ENCODE measurements at regions not wholly inside any gene's neighbourhood (a gene's known extent, or its start where the extent isn't known, plus 50 kb on each side); places are given as distances from the start of the nearest gene placed in this dataset.

- DNase-seq = no peak
- H3K27me3 ChIP-seq (ENCODE audit: control insufficient read depth in 3 of 3, insufficient read depth in 3 of 3, low read length in 3 of 3) = no peaks in the 10 kb centered on the region
- H3K4me1 ChIP-seq (ENCODE audit: control insufficient read depth in 3 of 3, insufficient read depth in 2 of 3, low read depth in 1 of 3, low read length in 2 of 3) = no peaks in the 10 kb centered on the region
- H3K36me3 ChIP-seq (ENCODE audit: control insufficient read depth in 3 of 3, insufficient read depth in 2 of 3, low read depth in 1 of 3, low read length in 3 of 3) = no peaks in the 10 kb centered on the region
- 65 to 73% (median 72%) methylated on average over 1 of the region's 1 CpG for WGBS, 3 donors
- FAIRE-seq = no peak
- no peak overlapping the region for H3K27ac ChIP-seq (ENCODE audit: low read depth in 1 of 3, low read length in 2 of 3)
- H3K4me3 ChIP-seq (ENCODE audit: low read depth in 1 of 3, low read length in 3 of 3) = no peak overlapping the region
- H3K9me3 ChIP-seq (ENCODE audit: control insufficient read depth in 2 of 2, insufficient read depth in 1 of 2, low read depth in 1 of 2, low read length in 1 of 2) = peaks cover 0 to 2% of the 10 kb centered on the region in 2 donors
Measured at GRCh38 chr5:26828294-26828693, 210.1 kb downstream of the CDH9 start.

GRCh38 chr5:26813235-26813634 is 225.2 kb downstream of the CDH9 start:
- Histone ChIP-seq H3K27me3 (ENCODE audit: control insufficient read depth in 3 of 3, insufficient read depth in 3 of 3, low read length in 3 of 3) (no peaks in the 10 kb centered on the region), H3K9me3 (ENCODE audit: control insufficient read depth in 2 of 2, insufficient read depth in 1 of 2, low read depth in 1 of 2, low read length in 1 of 2) (peaks cover 0 to 4% of the 10 kb centered on the region in 2 donors), H3K36me3 (ENCODE audit: control insufficient read depth in 3 of 3, insufficient read depth in 2 of 3, low read depth in 1 of 3, low read length in 3 of 3) (no peaks in the 10 kb centered on the region), H3K27ac (ENCODE audit: low read depth in 1 of 3, low read length in 2 of 3) (no peak overlapping the region), H3K4me1 (ENCODE audit: control insufficient read depth in 3 of 3, insufficient read depth in 2 of 3, low read depth in 1 of 3, low read length in 2 of 3) (no peaks in the 10 kb centered on the region), H3K4me3 (ENCODE audit: low read depth in 1 of 3, low read length in 3 of 3) (no peak overlapping the region)
- DNase-seq = no peak
- FAIRE-seq = no peak
- 79 to 85% (median 80%) methylated on average over 7 of the region's 7 CpGs for WGBS, 3 donors

GRCh38 chr5:26812714-26813113 is 225.7 kb downstream of the CDH9 start:
- WGBS, 3 donors = 93 to 96% (median 94%) methylated on average over 6 of the region's 6 CpGs
- no peaks in the 10 kb centered on the region for H3K36me3 ChIP-seq (ENCODE audit: control insufficient read depth in 3 of 3, insufficient read depth in 2 of 3, low read depth in 1 of 3, low read length in 3 of 3)
- FAIRE-seq (no peak), DNase-seq (no peak)
- no peak overlapping the region for H3K27ac ChIP-seq (ENCODE audit: low read depth in 1 of 3, low read length in 2 of 3)
- no peak overlapping the region for H3K4me3 ChIP-seq (ENCODE audit: low read depth in 1 of 3, low read length in 3 of 3)
- no peaks in the 10 kb centered on the region for H3K27me3 ChIP-seq (ENCODE audit: control insufficient read depth in 3 of 3, insufficient read depth in 3 of 3, low read length in 3 of 3)
- H3K9me3 ChIP-seq (ENCODE audit: control insufficient read depth in 2 of 2, insufficient read depth in 1 of 2, low read depth in 1 of 2, low read length in 1 of 2) = peaks cover 0 to 9% of the 10 kb centered on the region in 2 donors
- no peaks in the 10 kb centered on the region for H3K4me1 ChIP-seq (ENCODE audit: control insufficient read depth in 3 of 3, insufficient read depth in 2 of 3, low read depth in 1 of 3, low read length in 2 of 3)

GRCh38 chr5:26807231-26808199 is 230.9 kb downstream of the CDH9 start:
- DNase-seq (no peak), FAIRE-seq (no peak)
- no peaks in the 10 kb centered on the region for H3K4me1 ChIP-seq (ENCODE audit: control insufficient read depth in 3 of 3, insufficient read depth in 2 of 3, low read depth in 1 of 3, low read length in 2 of 3)
- no peak overlapping the region for H3K4me3 ChIP-seq (ENCODE audit: low read depth in 1 of 3, low read length in 3 of 3)
- no peak overlapping the region for H3K27ac ChIP-seq (ENCODE audit: low read depth in 1 of 3, low read length in 2 of 3)
- no peaks in the 10 kb centered on the region for H3K27me3 ChIP-seq (ENCODE audit: control insufficient read depth in 3 of 3, insufficient read depth in 3 of 3, low read length in 3 of 3)
- no peaks in the 10 kb centered on the region for H3K36me3 ChIP-seq (ENCODE audit: control insufficient read depth in 3 of 3, insufficient read depth in 2 of 3, low read depth in 1 of 3, low read length in 3 of 3)
- WGBS, 3 donors = 89 to 91% (median 91%) methylated on average over 16 of the region's 16 CpGs
- peaks cover 0 to 11% of the 10 kb centered on the region in 2 donors for H3K9me3 ChIP-seq (ENCODE audit: control insufficient read depth in 2 of 2, insufficient read depth in 1 of 2, low read depth in 1 of 2, low read length in 1 of 2)

GRCh38 chr5:26805076-26805475 is 233.3 kb downstream of the CDH9 start:
- DNase-seq (no peak), FAIRE-seq (no peak)
- WGBS, 3 donors = 0 to 34% (median 0%) methylated on average over 1 of the region's 1 CpG
- no peaks in the 10 kb centered on the region for H3K4me1 ChIP-seq (ENCODE audit: control insufficient read depth in 3 of 3, insufficient read depth in 2 of 3, low read depth in 1 of 3, low read length in 2 of 3)
- H3K4me3 ChIP-seq (ENCODE audit: low read depth in 1 of 3, low read length in 3 of 3) = no peak overlapping the region
- no peaks in the 10 kb centered on the region for H3K36me3 ChIP-seq (ENCODE audit: control insufficient read depth in 3 of 3, insufficient read depth in 2 of 3, low read depth in 1 of 3, low read length in 3 of 3)
- H3K9me3 ChIP-seq (ENCODE audit: control insufficient read depth in 2 of 2, insufficient read depth in 1 of 2, low read depth in 1 of 2, low read length in 1 of 2) = peaks cover 0 to 11% of the 10 kb centered on the region in 2 donors
- H3K27me3 ChIP-seq (ENCODE audit: control insufficient read depth in 3 of 3, insufficient read depth in 3 of 3, low read length in 3 of 3) = no peaks in the 10 kb centered on the region
- H3K27ac ChIP-seq (ENCODE audit: low read depth in 1 of 3, low read length in 2 of 3) = no peak overlapping the region

GRCh38 chr5:26802944-26803343 is 235.4 kb downstream of the CDH9 start:
- 52 to 58% (median 57%) methylated on average over 4 of the region's 4 CpGs for WGBS, 3 donors
- FAIRE-seq (no peak), DNase-seq (no peak)
- no peaks in the 10 kb centered on the region for H3K27me3 ChIP-seq (ENCODE audit: control insufficient read depth in 3 of 3, insufficient read depth in 3 of 3, low read length in 3 of 3)
- H3K9me3 ChIP-seq (ENCODE audit: control insufficient read depth in 2 of 2, insufficient read depth in 1 of 2, low read depth in 1 of 2, low read length in 1 of 2) = peaks cover 0 to 11% of the 10 kb centered on the region in 2 donors
- H3K4me3 ChIP-seq (ENCODE audit: low read depth in 1 of 3, low read length in 3 of 3) = no peak overlapping the region
- no peak overlapping the region for H3K27ac ChIP-seq (ENCODE audit: low read depth in 1 of 3, low read length in 2 of 3)
- H3K36me3 ChIP-seq (ENCODE audit: control insufficient read depth in 3 of 3, insufficient read depth in 2 of 3, low read depth in 1 of 3, low read length in 3 of 3) = no peaks in the 10 kb centered on the region
- no peaks in the 10 kb centered on the region for H3K4me1 ChIP-seq (ENCODE audit: control insufficient read depth in 3 of 3, insufficient read depth in 2 of 3, low read depth in 1 of 3, low read length in 2 of 3)

- no peak overlapping the region for H3K27ac ChIP-seq (ENCODE audit: low read depth in 1 of 3, low read length in 2 of 3)
- H3K4me3 ChIP-seq (ENCODE audit: low read depth in 1 of 3, low read length in 3 of 3) = no peak overlapping the region
- no peaks in the 10 kb centered on the region for H3K27me3 ChIP-seq (ENCODE audit: control insufficient read depth in 3 of 3, insufficient read depth in 3 of 3, low read length in 3 of 3)
- 41 to 85% (median 81%) methylated on average over 1 of the region's 1 CpG for WGBS, 3 donors
- FAIRE-seq (no peak), DNase-seq (no peak)
- no peaks in the 10 kb centered on the region for H3K4me1 ChIP-seq (ENCODE audit: control insufficient read depth in 3 of 3, insufficient read depth in 2 of 3, low read depth in 1 of 3, low read length in 2 of 3)
- H3K36me3 ChIP-seq (ENCODE audit: control insufficient read depth in 3 of 3, insufficient read depth in 2 of 3, low read depth in 1 of 3, low read length in 3 of 3) = no peaks in the 10 kb centered on the region
- no peaks in the 10 kb centered on the region for H3K9me3 ChIP-seq (ENCODE audit: control insufficient read depth in 2 of 2, insufficient read depth in 1 of 2, low read depth in 1 of 2, low read length in 1 of 2)
Measured at GRCh38 chr5:26791433-26791832, 247.0 kb downstream of the CDH9 start.

- 31 to 40% (median 38%) methylated on average over 3 of the region's 3 CpGs for WGBS, 3 donors
- FAIRE-seq (no peak), DNase-seq (no peak)
- no peaks in the 10 kb centered on the region for H3K4me1 ChIP-seq (ENCODE audit: control insufficient read depth in 3 of 3, insufficient read depth in 2 of 3, low read depth in 1 of 3, low read length in 2 of 3)
- H3K9me3 ChIP-seq (ENCODE audit: control insufficient read depth in 2 of 2, insufficient read depth in 1 of 2, low read depth in 1 of 2, low read length in 1 of 2) = no peaks in the 10 kb centered on the region
- H3K27ac ChIP-seq (ENCODE audit: low read depth in 1 of 3, low read length in 2 of 3) = no peak overlapping the region
- no peak overlapping the region for H3K4me3 ChIP-seq (ENCODE audit: low read depth in 1 of 3, low read length in 3 of 3)
- no peaks in the 10 kb centered on the region for H3K36me3 ChIP-seq (ENCODE audit: control insufficient read depth in 3 of 3, insufficient read depth in 2 of 3, low read depth in 1 of 3, low read length in 3 of 3)
- no peaks in the 10 kb centered on the region for H3K27me3 ChIP-seq (ENCODE audit: control insufficient read depth in 3 of 3, insufficient read depth in 3 of 3, low read length in 3 of 3)
Measured at GRCh38 chr5:26791021-26791420, 247.4 kb downstream of the CDH9 start.

Data from small intestine (tissue), 7 donors.